Activated T-cell treated with anti-CD3 and anti-CD28 coated beads, Interleukin-2, amount 50 U/mL, for 4 hours (primary cell): ENCODE measurements at regions not wholly inside any gene's neighbourhood (a gene's known extent, or its start where the extent isn't known, plus 50 kb on each side); places are given as distances from the start of the nearest gene placed in this dataset.

ENCODE experiments used
- ATAC-seq, 2 donors: fragments of 200-7000 bp; cut with Tn5 transposase; one replicate each; pipeline ENCODE4 v1.10.0; 2021
- DNase-seq: peaks from one replicate; pipeline ENCODE4 v3.0.0-alpha.2; 2020
- H3K27me3 Mint-ChIP-seq: one replicate; pipeline ENCODE4 v1.8.0; 2021; ENCODE audit warnings: low read depth, mixed read lengths
- H3K36me3 Mint-ChIP-seq: one replicate; pipeline ENCODE4 v1.8.0; 2022; ENCODE audit warnings: mixed read lengths; ENCODE audit not compliant: insufficient read depth
- H3K4me1 Mint-ChIP-seq: one replicate; pipeline ENCODE4 v1.8.0; 2021; ENCODE audit warnings: low read depth, mixed read lengths
- H3K4me3 Mint-ChIP-seq: one replicate; pipeline ENCODE4 v1.8.0; 2021; ENCODE audit warnings: mild to moderate bottlenecking, moderate library complexity, mixed read lengths
- H3K9me3 Mint-ChIP-seq: one replicate; pipeline ENCODE4 v1.8.0; 2021; ENCODE audit warnings: mixed read lengths

GRCh38 chr12:126782083-126782482 lies 1484.9 kb upstream of the TMEM132C start:
- H3K27me3 Mint-ChIP-seq, result no peaks in the 10 kb centered on the region
- no peaks in the 10 kb centered on the region for H3K9me3 Mint-ChIP-seq

GRCh38 chr12:126784328-126784921 lies 1482.5 kb upstream of the TMEM132C start:
- no peaks in the 10 kb centered on the region for H3K27me3 Mint-ChIP-seq
- H3K4me1 Mint-ChIP-seq, result peaks cover 7% of the 10 kb centered on the region
- no peak for ATAC-seq
- H3K4me3 Mint-ChIP-seq, result no peak overlapping the region
- peak; percentile 14 for DNase-seq
- no peaks in the 10 kb centered on the region for H3K36me3 Mint-ChIP-seq
- no peaks in the 10 kb centered on the region for H3K9me3 Mint-ChIP-seq

More at GRCh38 chr12:126782083-126782482, 1484.9 kb upstream of the TMEM132C start:
- Mint-ChIP-seq H3K36me3 (no peaks in the 10 kb centered on the region), H3K4me3 (no peak overlapping the region), H3K4me1 (peaks cover 7% of the 10 kb centered on the region)
- no peak for ATAC-seq
- no peak for DNase-seq

GRCh38 chr12:126789963-126790362 lies 1477.0 kb upstream of the TMEM132C start:
- DNase-seq (no peak), ATAC-seq (no peak)
- H3K27me3 Mint-ChIP-seq, result no peaks in the 10 kb centered on the region
- H3K36me3 Mint-ChIP-seq, result no peaks in the 10 kb centered on the region
- H3K4me1 Mint-ChIP-seq, result peaks cover 3% of the 10 kb centered on the region
- peaks cover 6% of the 10 kb centered on the region for H3K9me3 Mint-ChIP-seq
- H3K4me3 Mint-ChIP-seq, result no peak overlapping the region

- DNase-seq (no peak), ATAC-seq (no peak)
- H3K36me3 Mint-ChIP-seq, result no peaks in the 10 kb centered on the region
- peaks cover 6% of the 10 kb centered on the region for H3K9me3 Mint-ChIP-seq
- H3K27me3 Mint-ChIP-seq, result no peaks in the 10 kb centered on the region
- H3K4me3 Mint-ChIP-seq, result no peak overlapping the region
- H3K4me1 Mint-ChIP-seq, result peaks cover 1% of the 10 kb centered on the region
These were observed 1475.8 kb upstream of the TMEM132C start for GRCh38 chr12:126791122-126791521.

- peaks cover 1% of the 10 kb centered on the region for H3K4me1 Mint-ChIP-seq
- H3K4me3 Mint-ChIP-seq, result no peak overlapping the region
- no peak for DNase-seq
- H3K36me3 Mint-ChIP-seq, result no peaks in the 10 kb centered on the region
- H3K9me3 Mint-ChIP-seq, result peaks cover 6% of the 10 kb centered on the region
- no peaks in the 10 kb centered on the region for H3K27me3 Mint-ChIP-seq
- ATAC-seq, result no peak
These were observed 1474.6 kb upstream of the TMEM132C start for GRCh38 chr12:126792411-126792810.

GRCh38 chr12:126797525-126797924 lies 1469.4 kb upstream of the TMEM132C start:
- no peaks in the 10 kb centered on the region for H3K4me1 Mint-ChIP-seq
- ATAC-seq (no peak), DNase-seq (no peak)
- H3K9me3 Mint-ChIP-seq, result peaks cover 3% of the 10 kb centered on the region
- no peaks in the 10 kb centered on the region for H3K36me3 Mint-ChIP-seq
- H3K27me3 Mint-ChIP-seq, result no peaks in the 10 kb centered on the region
- H3K4me3 Mint-ChIP-seq, result no peak overlapping the region

GRCh38 chr12:126798449-126798848 lies 1468.5 kb upstream of the TMEM132C start:
- Mint-ChIP-seq H3K4me1 (no peaks in the 10 kb centered on the region), H3K9me3 (no peaks in the 10 kb centered on the region), H3K36me3 (no peaks in the 10 kb centered on the region), H3K4me3 (no peak overlapping the region), H3K27me3 (no peaks in the 10 kb centered on the region)
- DNase-seq (no peak), ATAC-seq (no peak)

GRCh38 chr12:126807312-126807865 lies 1459.6 kb upstream of the TMEM132C start:
- no peak overlapping the region for H3K4me3 Mint-ChIP-seq
- H3K27me3 Mint-ChIP-seq, result no peaks in the 10 kb centered on the region
- no peaks in the 10 kb centered on the region for H3K4me1 Mint-ChIP-seq
- ATAC-seq, result no peak
- H3K36me3 Mint-ChIP-seq, result no peaks in the 10 kb centered on the region
- H3K9me3 Mint-ChIP-seq, result no peaks in the 10 kb centered on the region
- no peak for DNase-seq

GRCh38 chr12:126811391-126811790 lies 1455.6 kb upstream of the TMEM132C start:
- Mint-ChIP-seq H3K27me3 (no peaks in the 10 kb centered on the region), H3K4me3 (no peak overlapping the region), H3K4me1 (no peaks in the 10 kb centered on the region), H3K9me3 (no peaks in the 10 kb centered on the region), H3K36me3 (no peaks in the 10 kb centered on the region)
- no peak for DNase-seq
- no peak for ATAC-seq

GRCh38 chr12:126819554-126819953 lies 1447.4 kb upstream of the TMEM132C start:
- no peaks in the 10 kb centered on the region for H3K27me3 Mint-ChIP-seq
- H3K36me3 Mint-ChIP-seq, result no peaks in the 10 kb centered on the region
- peaks cover 17% of the 10 kb centered on the region for H3K9me3 Mint-ChIP-seq
- no peak for DNase-seq
- no peak for ATAC-seq
- no peaks in the 10 kb centered on the region for H3K4me1 Mint-ChIP-seq
- no peak overlapping the region for H3K4me3 Mint-ChIP-seq

- H3K36me3 Mint-ChIP-seq, result no peaks in the 10 kb centered on the region
- peaks cover 10% of the 10 kb centered on the region for H3K27me3 Mint-ChIP-seq
- ATAC-seq, result no peak
- no peaks in the 10 kb centered on the region for H3K4me1 Mint-ChIP-seq
- DNase-seq, result no peak
- H3K9me3 Mint-ChIP-seq, result peaks cover 18% of the 10 kb centered on the region
- no peak overlapping the region for H3K4me3 Mint-ChIP-seq
These were observed 1435.9 kb upstream of the TMEM132C start for GRCh38 chr12:126830778-126831680.

GRCh38 chr12:126837697-126838096 lies 1429.3 kb upstream of the TMEM132C start:
- DNase-seq (no peak), ATAC-seq (no peak)
- Mint-ChIP-seq H3K4me1 (no peaks in the 10 kb centered on the region), H3K36me3 (no peaks in the 10 kb centered on the region), H3K27me3 (peaks cover 9% of the 10 kb centered on the region), H3K4me3 (no peak overlapping the region), H3K9me3 (peaks cover 32% of the 10 kb centered on the region)

GRCh38 chr12:126843915-126844669 lies 1422.9 kb upstream of the TMEM132C start:
- Mint-ChIP-seq H3K4me3 (no peak overlapping the region), H3K9me3 (no peaks in the 10 kb centered on the region), H3K36me3 (no peaks in the 10 kb centered on the region), H3K27me3 (no peaks in the 10 kb centered on the region), H3K4me1 (no peaks in the 10 kb centered on the region)
- ATAC-seq, result no peak
- no peak for DNase-seq

- Mint-ChIP-seq H3K27me3 (no peaks in the 10 kb centered on the region), H3K36me3 (no peaks in the 10 kb centered on the region), H3K9me3 (no peaks in the 10 kb centered on the region), H3K4me3 (no peak overlapping the region), H3K4me1 (no peaks in the 10 kb centered on the region)
- DNase-seq, result no peak
- ATAC-seq, result no peak
These were observed 1419.9 kb upstream of the TMEM132C start for GRCh38 chr12:126847005-126847629.
